HCT116 (cell line): ENCODE measurements at regions not wholly inside any gene's neighbourhood (a gene's known extent, or its start where the extent isn't known, plus 50 kb on each side); places are given as distances from the start of the nearest gene placed in this dataset.

ENCODE experiments used
- ELF1 ChIP-seq: IDR thresholded peaks from 2 replicates; pipeline ENCODE4 v1.6.1; 2012; ENCODE audit warnings: low read depth, borderline replicate concordance
- EZH2 ChIP-seq: fragments of 200-600 bp; sonication (generic); IDR thresholded peaks from 2 replicates; pipeline ENCODE4 v1.6.1; 2017; ENCODE audit warnings: antibody characterized with exemption, mixed run types
- EZH2phosphoT487 ChIP-seq: fragments of 200-600 bp; IDR thresholded peaks from 2 replicates; pipeline ENCODE4 v1.6.1; 2018; ENCODE audit warnings: antibody characterized with exemption, borderline replicate concordance
- JUND ChIP-seq: IDR thresholded peaks from 2 replicates; pipeline ENCODE4 v1.6.1; 2012
- MAX ChIP-seq: IDR thresholded peaks from 2 replicates; pipeline ENCODE4 v1.6.1; 2012
- POLR2A ChIP-seq: IDR thresholded peaks from 2 replicates; pipeline ENCODE4 v1.7.0; 2011; ENCODE audit warnings: borderline replicate concordance; ENCODE audit not compliant: insufficient read depth, insufficient read length; ENCODE audit errors: extremely low read depth
- POLR2AphosphoS5 ChIP-seq: IDR thresholded peaks from 2 replicates; pipeline ENCODE4 v1.6.1; 2011; ENCODE audit warnings: mild to moderate bottlenecking, low read depth, low read length, moderate library complexity
- SIN3A ChIP-seq: IDR thresholded peaks from 2 replicates; pipeline ENCODE4 v1.6.1; 2012; ENCODE audit warnings: low read depth
- SP1 ChIP-seq: IDR thresholded peaks from 2 replicates; pipeline ENCODE4 v1.6.1; 2012; ENCODE audit warnings: low read depth
- YY1 ChIP-seq: IDR thresholded peaks from 2 replicates; pipeline ENCODE4 v1.6.1; 2011; ENCODE audit warnings: low read length, low read depth, moderate library complexity, mild to moderate bottlenecking; ENCODE audit not compliant: insufficient replicate concordance; ENCODE audit errors: extremely low read depth
- ZFX ChIP-seq: fragments of 450-650 bp; IDR thresholded peaks from 2 replicates; pipeline ENCODE4 v1.6.1; 2017
- ZNF274 ChIP-seq: fragments of 200-500 bp; sonication (Bioruptor generic); IDR thresholded peaks from 2 replicates; pipeline ENCODE4 v1.6.1; 2014; ENCODE audit warnings: mild to moderate bottlenecking, low read depth, low read length, inconsistent platforms
- TF ChIP-seq, protein P1 (sequence below), 3 experiments: fragments of 200-600 bp in 1 of 3; sonication (generic) in 1 of 3; IDR thresholded peaks in 2 of 3; conservative IDR thresholded peaks in 1 of 3; 2 replicates each; pipeline ENCODE4 v1.5.1; 2012 to 2017; ENCODE audit warnings: low read depth in 2 of 3, low read length in 2 of 3, antibody characterized with exemption in 1 of 3, borderline replicate concordance in 1 of 3, control low read depth in 1 of 3, mild to moderate bottlenecking in 1 of 3, mixed read lengths in 1 of 3, mixed run types in 1 of 3, moderate library complexity in 1 of 3; ENCODE audit not compliant: insufficient read depth in 1 of 3
- TF ChIP-seq, protein P2 (sequence below): IDR thresholded peaks from 2 replicates; pipeline ENCODE4 v1.6.1; 2011; ENCODE audit warnings: mild to moderate bottlenecking, low read length, moderate library complexity; ENCODE audit not compliant: insufficient replicate concordance; ENCODE audit errors: extremely low read depth

DNA sequence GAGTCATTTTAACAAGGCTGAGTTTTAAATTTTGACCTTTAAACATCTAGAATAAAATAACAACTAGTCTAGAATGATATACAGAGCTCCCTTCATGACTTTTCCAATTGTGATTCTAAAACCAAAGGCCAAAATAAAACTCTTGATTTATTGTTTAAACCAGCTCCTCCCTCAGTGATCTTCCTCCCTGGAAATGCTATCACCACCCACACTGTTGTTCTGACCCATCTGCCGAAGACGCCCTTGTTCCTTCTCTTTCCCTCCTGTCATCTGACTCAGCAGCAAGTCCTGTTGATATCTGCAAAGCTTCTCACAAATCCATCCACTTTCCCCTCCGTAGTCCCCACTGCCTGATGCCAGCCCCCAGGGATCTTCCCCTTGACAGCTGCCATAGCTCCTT lies 231.6 kb upstream of the DYNLRB2 start:
- TF ChIP-seq, protein P1, sequence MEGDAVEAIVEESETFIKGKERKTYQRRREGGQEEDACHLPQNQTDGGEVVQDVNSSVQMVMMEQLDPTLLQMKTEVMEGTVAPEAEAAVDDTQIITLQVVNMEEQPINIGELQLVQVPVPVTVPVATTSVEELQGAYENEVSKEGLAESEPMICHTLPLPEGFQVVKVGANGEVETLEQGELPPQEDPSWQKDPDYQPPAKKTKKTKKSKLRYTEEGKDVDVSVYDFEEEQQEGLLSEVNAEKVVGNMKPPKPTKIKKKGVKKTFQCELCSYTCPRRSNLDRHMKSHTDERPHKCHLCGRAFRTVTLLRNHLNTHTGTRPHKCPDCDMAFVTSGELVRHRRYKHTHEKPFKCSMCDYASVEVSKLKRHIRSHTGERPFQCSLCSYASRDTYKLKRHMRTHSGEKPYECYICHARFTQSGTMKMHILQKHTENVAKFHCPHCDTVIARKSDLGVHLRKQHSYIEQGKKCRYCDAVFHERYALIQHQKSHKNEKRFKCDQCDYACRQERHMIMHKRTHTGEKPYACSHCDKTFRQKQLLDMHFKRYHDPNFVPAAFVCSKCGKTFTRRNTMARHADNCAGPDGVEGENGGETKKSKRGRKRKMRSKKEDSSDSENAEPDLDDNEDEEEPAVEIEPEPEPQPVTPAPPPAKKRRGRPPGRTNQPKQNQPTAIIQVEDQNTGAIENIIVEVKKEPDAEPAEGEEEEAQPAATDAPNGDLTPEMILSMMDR (IDR thresholded peaks at IDR 0.05 in 2 of 3, conservative IDR thresholded peaks at IDR 0.05 in 1 of 3; ENCODE audit: borderline replicate concordance in 1 of 3, insufficient read depth in 1 of 3, low read depth in 2 of 3, low read length in 2 of 3) = no peak
- no peak for TF ChIP-seq POLR2AphosphoS5
- no peak for TF ChIP-seq MAX
- TF ChIP-seq EZH2phosphoT487 = no peak
- TF ChIP-seq POLR2A = no peak
- TF ChIP-seq SP1 = no peak
- TF ChIP-seq, protein P2, sequence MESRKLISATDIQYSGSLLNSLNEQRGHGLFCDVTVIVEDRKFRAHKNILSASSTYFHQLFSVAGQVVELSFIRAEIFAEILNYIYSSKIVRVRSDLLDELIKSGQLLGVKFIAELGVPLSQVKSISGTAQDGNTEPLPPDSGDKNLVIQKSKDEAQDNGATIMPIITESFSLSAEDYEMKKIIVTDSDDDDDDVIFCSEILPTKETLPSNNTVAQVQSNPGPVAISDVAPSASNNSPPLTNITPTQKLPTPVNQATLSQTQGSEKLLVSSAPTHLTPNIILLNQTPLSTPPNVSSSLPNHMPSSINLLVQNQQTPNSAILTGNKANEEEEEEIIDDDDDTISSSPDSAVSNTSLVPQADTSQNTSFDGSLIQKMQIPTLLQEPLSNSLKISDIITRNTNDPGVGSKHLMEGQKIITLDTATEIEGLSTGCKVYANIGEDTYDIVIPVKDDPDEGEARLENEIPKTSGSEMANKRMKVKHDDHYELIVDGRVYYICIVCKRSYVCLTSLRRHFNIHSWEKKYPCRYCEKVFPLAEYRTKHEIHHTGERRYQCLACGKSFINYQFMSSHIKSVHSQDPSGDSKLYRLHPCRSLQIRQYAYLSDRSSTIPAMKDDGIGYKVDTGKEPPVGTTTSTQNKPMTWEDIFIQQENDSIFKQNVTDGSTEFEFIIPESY = no peak
- TF ChIP-seq EZH2 = no peak
- TF ChIP-seq SIN3A = no peak
- TF ChIP-seq ZFX = no peak
- TF ChIP-seq JUND = no peak
- no peak for TF ChIP-seq YY1
- no peak for TF ChIP-seq ELF1
- no peak for TF ChIP-seq ZNF274
